GM18526 (cell line): ENCODE measurements at regions not wholly inside any gene's neighbourhood (a gene's known extent, or its start where the extent isn't known, plus 50 kb on each side); places are given as distances from the start of the nearest gene placed in this dataset.

ENCODE experiments used
- POLR2A ChIP-seq: IDR thresholded peaks from 3 replicates; pipeline ENCODE4 v1.6.1; 2011; ENCODE audit not compliant: insufficient read length; ENCODE audit errors: extremely low read depth

DNA sequence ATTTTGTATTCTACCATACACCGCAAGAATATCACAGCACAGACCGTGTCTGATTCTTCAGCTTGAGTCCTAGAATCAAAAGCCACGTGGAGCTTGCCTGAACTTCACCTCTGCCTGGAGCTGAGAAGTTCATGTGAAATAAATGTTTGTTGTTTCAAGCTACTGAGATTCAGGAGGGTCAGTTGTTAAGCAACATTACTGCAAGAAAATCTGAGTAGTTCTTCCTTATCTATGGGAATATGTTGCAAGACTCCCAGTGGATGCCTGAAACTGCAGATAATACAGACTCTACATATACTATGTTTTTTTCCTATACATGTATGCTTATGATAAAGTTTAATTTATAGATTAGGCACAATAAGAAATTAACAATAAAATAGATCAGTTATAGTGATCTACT lies 995.3 kb downstream of the TBC1D22A start:
- no peak for TF ChIP-seq POLR2A

DNA sequence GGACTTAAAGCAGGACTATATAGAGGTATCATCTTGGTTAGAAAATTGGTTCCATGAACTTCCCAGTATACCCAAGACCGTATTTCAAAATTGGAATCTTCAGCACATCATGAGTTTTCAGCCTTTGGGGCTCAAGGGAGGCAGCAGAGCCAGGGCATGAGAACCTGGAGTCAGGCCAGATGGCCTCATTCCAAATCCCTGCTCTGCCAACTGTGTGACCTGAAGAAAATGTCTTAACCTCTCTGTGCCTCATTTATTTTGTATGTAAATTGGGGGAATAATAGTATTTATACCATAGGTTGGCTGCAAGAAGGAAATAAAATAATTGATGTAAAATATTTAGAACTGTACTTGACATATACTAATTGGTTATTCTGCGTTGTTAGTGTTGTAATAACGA lies 987.6 kb downstream of the TBC1D22A start:
- no peak for TF ChIP-seq POLR2A

DNA sequence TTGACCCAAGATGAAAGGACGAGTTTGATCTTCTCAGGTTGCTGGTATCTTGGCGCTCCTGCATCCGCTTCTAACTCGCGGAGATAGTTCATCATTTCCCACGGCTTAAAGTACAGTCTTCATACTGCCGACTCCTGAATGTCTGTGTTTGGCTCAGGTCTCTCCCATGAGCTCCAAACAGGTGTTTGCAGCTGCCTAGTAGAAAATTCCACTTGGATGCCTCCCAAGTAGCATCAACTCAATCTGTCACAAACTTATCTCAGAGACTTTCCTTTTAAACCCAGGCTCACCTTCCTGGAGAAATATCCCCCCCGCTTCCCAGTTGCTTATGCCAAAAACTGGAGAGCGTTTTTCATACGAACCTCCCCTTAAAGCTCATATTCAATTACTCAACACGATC lies 986.5 kb downstream of the TBC1D22A start:
- no peak for TF ChIP-seq POLR2A

DNA sequence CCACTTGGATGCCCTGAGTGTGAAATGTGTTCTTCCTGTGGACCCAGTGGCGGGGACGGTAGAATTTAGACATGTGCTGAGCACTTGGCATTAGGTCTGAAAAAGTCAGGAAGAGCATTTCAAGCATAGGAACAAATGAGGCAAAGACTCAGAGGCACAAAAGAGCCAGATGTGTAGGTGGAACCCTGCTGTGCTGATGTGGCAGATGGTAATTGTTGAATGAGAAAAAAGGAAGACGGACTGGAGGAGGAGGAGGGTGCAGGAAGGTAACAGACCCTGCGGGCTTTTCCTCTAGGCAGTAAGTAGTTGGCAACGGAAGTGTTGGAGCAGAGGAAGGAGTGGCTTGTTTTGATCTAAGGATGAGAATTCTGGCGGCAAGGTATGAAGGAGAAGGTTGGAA lies 985.8 kb downstream of the TBC1D22A start:
- TF ChIP-seq POLR2A: no peak

DNA sequence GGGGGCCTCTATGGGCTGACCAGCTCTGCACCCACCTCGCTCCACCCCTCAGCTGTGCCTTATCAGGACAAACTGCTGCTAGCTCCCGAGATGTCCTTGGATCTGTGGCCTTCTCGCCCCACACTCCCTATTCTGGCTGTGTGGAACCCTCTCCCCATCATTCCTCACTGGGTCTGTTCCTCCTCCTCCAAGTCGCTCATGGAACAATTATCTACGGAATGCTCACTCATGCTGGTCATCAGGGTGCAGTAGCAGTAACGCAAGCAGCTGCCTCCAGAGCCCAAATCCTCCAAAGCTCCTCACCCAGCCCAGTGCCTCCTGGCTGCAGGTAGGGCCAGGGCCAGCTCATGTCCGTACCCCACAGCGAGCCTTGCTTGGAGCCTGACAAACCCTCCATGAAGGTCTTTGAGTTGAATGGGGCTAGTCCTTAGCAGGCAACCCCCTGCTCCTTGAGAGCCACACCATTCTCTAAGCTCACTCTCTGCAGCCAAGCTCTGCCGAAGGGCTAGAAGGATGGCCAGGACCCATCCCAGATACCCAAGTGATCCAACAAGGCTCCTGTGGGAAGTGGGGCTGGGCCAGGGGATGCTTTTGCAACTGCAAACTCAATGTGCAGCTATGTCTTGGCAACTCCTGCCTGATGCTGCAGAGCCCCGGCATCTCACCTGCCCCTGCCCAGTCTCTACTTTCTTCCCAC lies 977.8 kb downstream of the TBC1D22A start:
- no peak for TF ChIP-seq POLR2A

DNA sequence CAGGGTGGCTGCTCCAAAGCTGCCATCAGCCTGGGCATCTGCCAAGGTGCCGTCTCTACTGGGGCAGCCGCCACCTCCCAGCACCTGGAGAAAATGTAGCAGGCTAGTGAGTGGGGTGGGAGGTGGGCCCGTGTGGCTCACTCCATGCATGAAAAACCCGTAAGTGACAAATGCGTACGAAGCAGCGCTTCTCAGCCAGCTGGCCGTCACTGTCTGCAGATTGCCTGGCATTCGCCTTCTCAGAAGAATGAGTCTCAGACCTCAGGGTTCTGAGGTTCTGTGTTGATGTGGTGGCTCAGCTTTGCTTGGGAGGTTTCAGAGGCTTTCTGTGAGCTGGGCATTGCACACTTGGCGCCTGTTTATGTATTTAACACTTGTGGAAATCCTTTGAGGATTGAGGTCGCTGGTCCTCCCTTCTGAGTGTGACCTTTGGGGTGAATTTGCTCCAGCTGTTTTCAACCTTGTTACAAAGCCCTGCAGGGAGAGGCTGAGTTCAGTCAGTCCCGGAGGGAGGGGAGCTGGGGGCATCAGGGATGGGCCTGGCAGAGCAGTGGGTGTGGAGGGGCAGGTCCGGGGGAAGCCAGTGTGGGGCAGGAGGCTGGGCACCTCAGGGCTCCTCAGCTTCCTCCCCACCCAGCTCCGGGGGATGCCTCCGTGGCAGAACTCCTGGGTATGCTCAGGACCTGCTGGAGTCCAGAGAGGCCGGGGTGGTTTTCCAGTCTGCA lies 977.0 kb downstream of the TBC1D22A start:
- no peak for TF ChIP-seq POLR2A

DNA sequence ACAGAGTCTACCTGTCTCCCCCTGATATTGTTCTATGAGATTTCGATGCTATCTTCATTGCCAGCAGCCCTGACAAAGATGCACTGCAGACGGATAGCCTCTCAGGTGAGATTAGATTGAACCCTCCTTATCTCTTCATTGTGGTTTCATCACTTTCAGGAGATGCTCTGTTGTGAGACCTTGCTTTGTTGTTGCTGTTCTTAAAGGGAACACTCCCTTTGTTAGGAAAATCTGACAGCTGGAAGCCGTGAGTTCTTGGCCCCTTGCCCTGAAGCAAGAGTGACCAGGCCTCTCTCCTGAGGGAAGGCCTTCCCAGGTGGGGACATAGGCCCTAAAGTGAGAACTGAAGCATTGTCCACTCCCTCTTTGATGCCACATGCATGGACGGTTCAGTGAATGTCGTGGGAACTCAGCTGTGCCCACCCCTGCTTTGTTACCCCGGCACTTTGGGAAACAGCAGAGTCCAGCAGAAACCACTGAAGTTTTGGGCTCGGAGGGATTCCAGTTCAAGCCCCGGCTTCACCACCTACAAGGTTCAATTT lies 976.1 kb downstream of the TBC1D22A start:
- TF ChIP-seq POLR2A: no peak

DNA sequence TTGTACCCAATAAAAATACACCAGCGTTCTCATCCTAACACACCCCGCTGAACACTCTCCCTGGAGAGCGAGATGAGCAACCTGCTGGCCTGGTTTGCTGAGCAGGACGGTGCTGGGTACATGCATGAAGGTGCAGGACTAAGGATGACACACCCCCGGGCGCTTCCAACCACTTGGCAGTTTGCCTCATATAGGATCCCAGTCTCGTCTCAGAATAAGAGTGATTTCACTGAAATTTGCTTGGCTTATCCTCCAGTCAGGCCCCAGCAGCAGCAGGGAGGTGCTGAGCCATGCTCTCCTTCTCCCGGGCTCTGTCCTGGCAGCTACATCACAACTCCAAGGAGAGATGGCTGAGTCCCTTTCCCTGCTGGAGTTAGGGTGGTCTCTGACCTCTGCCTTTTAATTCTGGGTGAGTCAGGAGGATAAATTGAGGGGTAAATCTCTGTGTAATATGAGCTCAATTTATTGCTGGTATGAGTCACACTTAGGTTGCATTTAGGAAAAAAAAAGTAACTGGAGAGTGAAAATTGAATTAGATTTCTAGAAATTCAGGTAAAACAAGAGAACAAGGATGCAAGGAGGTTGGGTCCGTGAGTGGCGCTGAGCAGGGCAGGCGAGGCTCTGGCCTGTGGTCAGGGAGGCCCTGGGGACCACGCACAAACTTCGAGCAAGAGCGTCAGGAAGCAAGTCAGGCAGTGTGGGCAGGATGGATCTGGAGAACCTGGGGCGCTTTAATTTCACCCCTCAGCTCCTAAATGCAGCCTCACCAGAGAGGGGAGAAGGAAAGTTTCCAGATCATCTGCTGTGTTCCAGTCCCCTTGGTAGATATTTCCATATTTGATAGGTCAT lies 974.0 kb downstream of the TBC1D22A start:
- TF ChIP-seq POLR2A: no peak

DNA sequence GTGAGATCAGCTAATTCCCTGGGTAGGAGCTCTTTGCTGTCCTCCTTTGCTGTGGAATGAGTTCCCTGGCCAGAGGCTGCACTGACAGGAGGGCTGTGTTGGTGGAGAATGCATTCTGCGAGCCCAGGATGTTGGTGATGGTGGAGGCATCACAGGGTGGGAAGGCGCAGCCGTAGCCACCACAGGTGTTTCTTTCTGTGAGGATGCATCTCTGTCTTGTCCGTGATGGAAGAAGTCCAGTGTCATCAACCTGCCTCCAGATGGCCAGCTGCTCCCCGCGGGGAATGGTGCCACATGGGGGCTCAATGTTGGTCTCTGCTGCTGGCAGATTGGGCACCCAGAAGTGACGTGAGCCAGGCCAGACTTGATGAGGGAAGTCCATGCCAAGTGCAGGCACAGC lies 972.1 kb downstream of the TBC1D22A start:
- no peak for TF ChIP-seq POLR2A

DNA sequence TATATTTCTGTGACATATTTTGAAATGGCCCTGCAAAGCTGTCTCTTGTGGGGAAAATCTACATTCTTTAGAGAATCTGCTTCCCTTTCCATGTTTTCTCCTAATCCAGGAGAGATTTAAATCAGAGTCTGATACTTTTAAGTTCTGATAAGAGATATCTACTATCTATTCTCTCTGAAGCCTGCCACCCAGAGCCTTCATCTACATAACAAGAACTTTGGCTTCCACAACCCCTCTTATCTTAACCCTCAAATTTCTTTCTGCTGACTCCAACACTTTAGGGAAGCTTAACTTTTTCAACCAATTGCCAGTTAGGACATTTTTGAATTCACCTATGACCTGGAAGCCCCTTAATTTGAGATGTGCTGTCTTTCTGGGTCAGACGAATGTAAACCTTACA lies 965.2 kb downstream of the TBC1D22A start:
- no peak for TF ChIP-seq POLR2A

DNA sequence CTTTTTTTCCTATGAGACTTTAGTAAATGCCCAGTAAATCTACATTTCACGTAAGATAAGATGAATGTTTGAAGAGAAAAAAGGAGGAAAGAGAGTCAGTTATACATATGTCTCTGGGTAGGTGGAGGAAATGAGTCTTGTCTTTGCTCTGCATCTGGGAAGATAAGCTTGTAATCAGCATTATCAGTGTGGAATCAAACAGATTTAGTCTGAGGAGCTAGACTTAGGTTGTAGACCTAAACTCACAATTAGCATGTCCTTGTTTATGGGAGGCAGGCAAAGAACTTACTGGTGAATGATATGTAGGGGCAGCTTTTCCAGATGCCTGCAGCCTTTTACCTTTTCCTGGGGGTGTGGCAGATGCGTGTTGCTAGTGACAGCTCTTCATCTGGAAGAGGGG lies 962.3 kb downstream of the TBC1D22A start:
- TF ChIP-seq POLR2A: no peak

DNA sequence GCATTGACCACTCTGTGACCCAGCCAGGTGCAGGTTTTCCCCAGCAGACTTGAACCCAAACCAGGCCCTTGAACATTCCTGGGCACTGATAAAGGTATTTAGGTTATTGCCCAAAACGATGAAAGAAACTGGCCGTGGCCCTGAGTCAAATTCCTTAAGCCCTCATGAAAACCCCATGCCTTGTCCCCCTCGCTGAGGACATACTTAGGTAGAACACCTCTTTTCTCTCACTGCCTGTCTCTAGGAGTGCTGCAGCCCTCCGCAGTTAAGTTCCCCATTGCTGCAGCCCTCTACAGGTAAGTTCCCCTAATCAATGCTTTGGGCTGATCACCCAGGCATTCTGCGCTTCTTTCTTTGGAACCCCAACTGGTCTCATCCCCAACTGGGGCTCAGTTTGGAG lies 961.6 kb downstream of the TBC1D22A start:
- no peak for TF ChIP-seq POLR2A

DNA sequence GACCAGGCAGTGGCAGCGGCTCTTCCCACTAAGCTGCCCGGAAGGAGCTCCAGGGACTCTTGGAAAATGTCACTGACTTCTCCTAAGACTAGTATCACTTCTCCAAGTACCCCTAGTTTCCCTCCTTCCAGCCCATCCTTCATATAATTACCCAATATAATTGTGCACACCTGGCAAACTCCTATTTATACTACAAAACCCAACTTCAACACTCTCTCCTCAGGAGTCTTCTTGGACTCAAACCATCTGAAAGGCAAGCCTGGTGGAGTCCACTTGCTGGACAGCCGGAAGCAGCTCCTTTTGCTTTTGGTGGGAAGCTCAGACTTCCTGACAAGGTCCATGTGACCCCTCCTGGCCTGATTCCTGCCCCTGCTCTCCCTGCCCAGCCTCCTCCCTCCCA lies 955.9 kb downstream of the TBC1D22A start:
- TF ChIP-seq POLR2A: no peak

DNA sequence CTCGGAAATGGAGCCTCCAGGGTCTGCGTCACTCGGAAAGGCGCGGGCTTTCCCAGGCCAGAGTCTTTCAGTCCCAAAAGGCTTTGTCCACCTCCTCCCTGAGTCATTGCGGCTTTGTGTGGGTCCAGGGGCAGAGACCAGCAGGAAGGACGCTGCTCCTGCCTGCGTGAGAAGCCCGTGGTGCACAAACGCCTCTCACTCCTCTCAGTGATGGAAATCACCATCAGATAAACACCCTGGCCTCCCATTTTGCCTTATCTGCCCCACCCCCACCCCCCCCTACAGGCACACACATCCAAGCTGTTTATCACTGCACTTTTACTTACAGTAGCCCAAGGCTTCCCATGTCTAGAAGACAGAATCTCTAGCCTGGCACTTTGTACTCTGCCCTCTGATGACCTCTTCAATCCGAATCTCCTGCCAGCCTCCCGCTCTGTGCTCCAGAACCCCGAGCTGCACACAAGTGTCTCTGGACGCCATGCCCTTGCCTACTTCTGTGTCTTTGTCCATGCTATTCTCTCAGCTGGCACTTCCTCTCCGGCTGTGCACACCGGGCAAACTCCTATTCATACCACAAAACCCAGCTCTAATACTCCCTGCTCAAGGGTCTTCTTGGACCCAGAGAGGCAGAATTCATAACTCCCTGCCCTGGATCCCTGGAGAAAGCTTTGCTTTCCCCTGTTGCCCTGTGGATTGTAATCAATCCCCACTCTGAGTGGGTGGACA lies 954.6 kb downstream of the TBC1D22A start:
- TF ChIP-seq POLR2A: no peak

DNA sequence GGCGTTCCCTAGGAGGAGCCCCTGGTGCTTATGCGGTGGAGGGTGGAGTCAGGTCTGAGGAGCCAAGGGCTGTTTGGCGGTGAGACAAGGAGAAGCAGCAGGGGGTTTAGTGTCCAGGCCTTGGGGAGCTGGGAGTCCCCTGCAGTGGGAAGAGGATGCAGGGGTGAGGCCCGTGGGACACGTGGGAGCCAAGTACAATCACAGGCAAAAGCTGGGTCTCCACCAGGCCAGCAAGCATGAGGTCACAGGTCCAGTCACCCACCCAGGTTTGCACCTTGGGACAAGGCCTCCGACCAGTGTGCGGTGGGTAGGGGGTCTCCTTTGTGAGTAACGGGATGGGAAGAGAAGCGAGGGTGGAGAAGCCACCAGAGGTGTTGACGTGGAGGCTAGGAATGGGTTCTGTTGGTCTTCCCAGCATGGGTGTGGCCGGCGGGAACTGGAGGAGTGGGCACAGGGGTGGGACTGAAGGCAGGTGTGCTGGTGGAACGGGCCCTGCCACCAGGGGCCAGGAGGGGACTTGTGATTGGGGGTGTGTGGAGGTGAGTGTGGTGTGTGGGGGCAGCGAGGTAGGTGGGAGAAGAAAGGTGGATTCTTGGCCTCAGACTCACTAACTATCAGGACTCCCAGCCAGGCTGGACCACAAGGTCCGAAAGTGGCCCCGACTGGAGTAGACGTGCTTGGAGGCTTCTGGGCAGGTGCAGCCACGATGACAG lies 953.6 kb downstream of the TBC1D22A start:
- no peak for TF ChIP-seq POLR2A

DNA sequence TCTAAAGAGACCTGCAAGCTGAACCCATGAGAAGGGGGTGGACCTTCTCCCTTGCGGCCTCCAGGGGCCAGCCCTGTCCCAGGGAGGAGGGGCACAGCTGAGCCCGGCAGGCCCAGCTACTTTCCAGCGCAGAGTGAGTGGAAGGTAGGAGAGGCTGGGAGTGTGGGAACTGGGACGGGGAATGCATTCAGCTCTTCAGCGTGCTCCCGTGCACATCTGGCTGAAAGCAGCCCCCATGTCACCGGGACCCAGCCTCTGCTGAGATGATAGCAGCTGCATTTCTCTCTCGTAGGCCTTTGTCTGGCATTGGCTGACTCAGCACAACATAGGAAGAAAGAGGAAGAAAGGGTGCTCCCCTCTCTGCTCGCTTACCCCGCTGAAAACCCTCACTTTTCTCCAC lies 951.5 kb downstream of the TBC1D22A start:
- TF ChIP-seq POLR2A: no peak
